DMS53 treated with DMSO at 0.1 percent for 48 hours (cell line): ENCODE measurements at regions not wholly inside any gene's neighbourhood (a gene's known extent, or its start where the extent isn't known, plus 50 kb on each side); places are given as distances from the start of the nearest gene placed in this dataset.

Experiments used
- DNase-seq: peaks from one replicate; lab custom pipeline; 2025; ENCODE audit not compliant: unreplicated experiment; lab: John Stamatoyannopoulos, UW

GRCh38 chr2:190809139-190809764, 71.4 kb upstream of the GLS start:
- DNase-seq, result no peak

- no peak for DNase-seq
Observed at GRCh38 chr2:190809876-190810525, 70.6 kb upstream of the GLS start.

- DNase-seq, result no peak
Observed at GRCh38 chr2:190810981-190811587, 69.5 kb upstream of the GLS start.

GRCh38 chr2:190811811-190812210, 68.8 kb upstream of the GLS start:
- no peak for DNase-seq

DNA sequence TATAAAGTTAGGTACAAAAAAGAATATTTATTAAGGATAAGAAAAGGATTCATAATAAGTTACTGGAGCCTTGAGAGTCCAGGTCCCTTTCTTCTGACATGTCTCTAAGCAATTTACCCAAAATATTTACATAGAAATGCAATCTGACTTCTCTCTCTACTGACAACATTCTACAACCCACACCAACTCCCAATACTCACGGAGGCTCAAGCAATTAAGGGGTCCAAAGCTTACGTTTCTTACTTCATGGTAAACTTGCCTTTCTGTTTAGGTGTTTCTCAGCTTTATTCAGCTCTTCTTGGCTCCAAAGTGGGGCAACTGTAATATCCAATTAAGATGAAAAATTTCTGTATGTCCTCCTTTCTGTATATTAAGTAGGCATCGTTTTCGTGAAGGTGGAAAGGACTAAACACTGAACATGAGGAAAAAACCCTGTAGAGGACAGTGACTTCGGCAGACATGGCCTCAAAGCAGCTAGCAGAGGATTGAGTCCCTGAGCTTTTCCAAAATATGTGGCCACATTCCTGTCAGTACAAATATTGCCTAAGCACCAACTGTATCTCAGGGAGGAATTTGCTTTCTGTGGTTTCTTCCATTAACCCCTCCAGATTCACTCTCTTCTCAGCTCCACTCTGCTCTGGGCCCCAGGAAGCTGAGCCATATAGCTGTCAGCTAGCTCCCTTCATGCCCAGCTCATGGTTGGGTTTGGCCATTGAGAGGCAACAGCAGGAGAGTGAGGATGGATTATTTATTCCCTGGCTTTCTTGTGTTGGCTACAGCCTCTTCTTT, 67.9 kb upstream of the GLS start:
- no peak for DNase-seq

GRCh38 chr2:190815226-190815625, 65.4 kb upstream of the GLS start:
- DNase-seq, result no peak

GRCh38 chr2:190817082-190817481, 63.5 kb upstream of the GLS start:
- DNase-seq, result no peak

- no peak for DNase-seq
Observed at GRCh38 chr2:190819840-190820301, 60.8 kb upstream of the GLS start.

DNA sequence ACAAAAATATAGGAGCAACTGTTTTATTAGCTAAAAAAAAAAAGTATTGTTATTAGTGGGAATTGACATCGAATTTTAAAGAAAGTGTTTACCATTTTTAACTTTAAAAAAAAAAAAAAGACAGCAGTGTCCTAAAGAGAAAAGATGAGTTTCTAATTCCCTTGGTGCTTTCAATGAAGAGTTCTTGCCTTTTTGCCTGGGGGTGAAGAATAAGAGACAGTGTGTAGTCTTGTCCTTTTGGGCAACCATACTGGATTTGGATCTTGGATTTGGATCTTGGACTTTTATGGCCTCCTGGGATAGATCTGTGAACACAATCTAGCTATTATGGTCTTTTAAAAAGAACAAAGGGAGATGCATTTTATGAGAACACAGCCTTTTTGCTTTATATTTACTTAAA, 60.2 kb upstream of the GLS start:
- no peak for DNase-seq

DNA sequence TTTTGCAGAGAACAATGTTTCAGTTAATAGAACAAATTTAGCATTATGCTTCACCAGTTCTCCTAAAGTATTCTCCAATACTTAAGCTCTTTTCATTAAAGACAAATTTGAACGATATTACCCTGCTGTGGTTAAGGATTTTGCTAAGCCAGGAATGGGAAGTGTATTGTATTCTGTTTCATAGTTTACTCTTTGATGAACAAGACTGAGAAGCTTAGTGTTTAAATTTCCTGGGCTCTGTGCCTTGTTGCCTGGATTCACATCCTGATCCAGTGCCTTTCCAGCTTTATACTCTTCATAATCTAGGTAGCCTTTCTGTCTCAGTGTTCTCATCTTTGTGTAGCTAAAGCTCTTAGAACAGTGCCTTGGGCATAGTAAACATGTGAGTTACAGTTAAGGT, 58.6 kb upstream of the GLS start:
- no peak for DNase-seq

GRCh38 chr2:190827720-190828119, 52.9 kb upstream of the GLS start:
- no peak for DNase-seq

GRCh38 chr2:190829642-190830041, 51.0 kb upstream of the GLS start:
- DNase-seq, result no peak
